Hepatocyte (in vitro differentiated cells): ENCODE measurements at regions not wholly inside any gene's neighbourhood (a gene's known extent, or its start where the extent isn't known, plus 50 kb on each side); places are given as distances from the start of the nearest gene placed in this dataset.

Experiments used
- EZH2 ChIP-seq: fragments of 200-600 bp; sonication (generic); IDR thresholded peaks from 2 replicates; pipeline ENCODE4 v1.6.1; 2016; ENCODE audit warnings: antibody characterized with exemption, mild to moderate bottlenecking, borderline replicate concordance
- TF ChIP-seq, protein P1 (sequence below): fragments of 200-600 bp; sonication (generic); IDR thresholded peaks from 2 replicates; pipeline ENCODE4 v1.5.1; 2016; ENCODE audit warnings: antibody characterized with exemption, mild to moderate bottlenecking; ENCODE audit not compliant: poor library complexity

DNA sequence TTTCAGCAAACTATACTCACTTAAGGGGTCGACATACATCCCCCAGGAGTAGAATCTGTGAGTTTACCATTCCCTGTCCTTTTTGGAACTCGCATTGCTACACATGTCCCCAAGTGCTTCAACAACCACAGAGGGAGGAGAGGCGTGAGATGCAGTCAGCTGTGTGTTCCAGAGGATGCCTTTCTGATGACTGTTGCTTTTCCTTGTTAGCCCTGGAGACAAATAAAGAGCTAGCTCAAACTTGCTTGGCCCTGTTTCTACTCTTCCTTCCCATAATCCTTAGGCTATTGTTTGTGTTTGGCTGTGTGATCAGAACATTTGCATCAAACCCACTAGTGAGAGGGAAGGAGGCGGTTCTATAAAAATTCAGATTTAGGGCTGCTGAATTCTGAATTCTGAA, 264.0 kb downstream of the ENGASE start:
- TF ChIP-seq, protein P1, sequence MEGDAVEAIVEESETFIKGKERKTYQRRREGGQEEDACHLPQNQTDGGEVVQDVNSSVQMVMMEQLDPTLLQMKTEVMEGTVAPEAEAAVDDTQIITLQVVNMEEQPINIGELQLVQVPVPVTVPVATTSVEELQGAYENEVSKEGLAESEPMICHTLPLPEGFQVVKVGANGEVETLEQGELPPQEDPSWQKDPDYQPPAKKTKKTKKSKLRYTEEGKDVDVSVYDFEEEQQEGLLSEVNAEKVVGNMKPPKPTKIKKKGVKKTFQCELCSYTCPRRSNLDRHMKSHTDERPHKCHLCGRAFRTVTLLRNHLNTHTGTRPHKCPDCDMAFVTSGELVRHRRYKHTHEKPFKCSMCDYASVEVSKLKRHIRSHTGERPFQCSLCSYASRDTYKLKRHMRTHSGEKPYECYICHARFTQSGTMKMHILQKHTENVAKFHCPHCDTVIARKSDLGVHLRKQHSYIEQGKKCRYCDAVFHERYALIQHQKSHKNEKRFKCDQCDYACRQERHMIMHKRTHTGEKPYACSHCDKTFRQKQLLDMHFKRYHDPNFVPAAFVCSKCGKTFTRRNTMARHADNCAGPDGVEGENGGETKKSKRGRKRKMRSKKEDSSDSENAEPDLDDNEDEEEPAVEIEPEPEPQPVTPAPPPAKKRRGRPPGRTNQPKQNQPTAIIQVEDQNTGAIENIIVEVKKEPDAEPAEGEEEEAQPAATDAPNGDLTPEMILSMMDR, result no peak
- no peak for TF ChIP-seq EZH2
